COLO668 (cell line): ENCODE measurements at regions not wholly inside any gene's neighbourhood (a gene's known extent, or its start where the extent isn't known, plus 50 kb on each side); places are given as distances from the start of the nearest gene placed in this dataset.
"Not testable (repeated sequence)": the region's sequence is repeated elsewhere in the genome, so short reads cannot be mapped to it uniquely, and the experiment has no call there.

Experiments used
- DNase-seq: peaks from one replicate; lab custom pipeline; 2025; ENCODE audit not compliant: unreplicated experiment; lab: John Stamatoyannopoulos, UW

DNA sequence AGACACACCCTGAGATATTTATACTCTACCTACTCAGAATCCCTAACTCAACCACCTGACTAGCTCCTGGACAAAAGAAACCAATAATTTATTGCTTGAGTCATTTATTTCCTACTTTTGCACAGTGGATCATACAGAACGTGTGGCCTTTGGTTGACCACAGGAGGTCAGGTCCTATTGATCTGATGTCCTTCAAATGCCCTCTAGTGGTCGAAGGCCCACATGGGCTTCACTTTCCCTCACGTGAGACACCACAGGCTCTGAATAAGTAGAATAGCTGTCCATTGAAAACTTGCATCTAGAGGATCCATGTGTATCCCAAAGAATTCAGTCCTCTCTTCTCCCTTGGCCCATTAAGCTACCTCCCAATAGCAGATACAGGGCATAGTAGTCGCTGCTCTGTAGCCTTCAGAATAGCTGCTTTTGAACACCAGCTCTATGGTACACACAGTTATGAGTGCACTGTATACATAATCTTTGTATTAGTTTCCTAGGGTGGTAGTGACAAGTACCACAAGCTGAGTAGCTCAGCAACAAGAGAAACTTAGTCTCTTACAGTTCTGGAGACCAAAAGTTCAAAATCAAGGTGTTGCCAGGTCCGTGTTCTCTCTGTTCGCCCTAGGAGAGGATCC is 177.6 kb upstream of the SMARCA2 start:
- peak; percentile 61 for DNase-seq

- DNase-seq = no peak
Measured at GRCh38 chr9:1839909-1840308, 175.2 kb upstream of the SMARCA2 start.

DNA sequence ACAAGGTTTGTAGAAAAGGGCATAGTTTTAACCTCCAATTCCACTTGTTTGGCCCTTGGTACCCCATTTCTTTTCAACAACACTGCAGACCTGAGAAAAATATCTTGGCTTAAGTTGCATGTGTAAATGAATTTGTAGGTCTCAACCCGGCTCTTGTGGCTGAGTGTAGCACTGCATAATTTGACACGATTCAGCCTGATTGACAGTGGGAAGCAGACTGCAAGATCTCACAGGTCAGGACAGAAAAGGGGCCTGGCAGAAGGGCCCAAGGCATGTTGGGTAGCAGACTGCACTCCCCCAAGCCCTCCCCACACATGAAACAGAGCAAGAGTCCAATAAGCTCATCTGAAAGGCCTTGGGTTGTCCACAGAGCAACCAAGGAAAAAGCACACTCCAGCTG is 169.7 kb upstream of the SMARCA2 start:
- no peak for DNase-seq

GRCh38 chr9:1855726-1856125 is 159.4 kb upstream of the SMARCA2 start:
- DNase-seq = no peak

- no peak for DNase-seq
Measured at GRCh38 chr9:1857808-1858207, 157.3 kb upstream of the SMARCA2 start.

GRCh38 chr9:1869843-1870242 is 145.3 kb upstream of the SMARCA2 start:
- DNase-seq = peak; percentile 22

DNA sequence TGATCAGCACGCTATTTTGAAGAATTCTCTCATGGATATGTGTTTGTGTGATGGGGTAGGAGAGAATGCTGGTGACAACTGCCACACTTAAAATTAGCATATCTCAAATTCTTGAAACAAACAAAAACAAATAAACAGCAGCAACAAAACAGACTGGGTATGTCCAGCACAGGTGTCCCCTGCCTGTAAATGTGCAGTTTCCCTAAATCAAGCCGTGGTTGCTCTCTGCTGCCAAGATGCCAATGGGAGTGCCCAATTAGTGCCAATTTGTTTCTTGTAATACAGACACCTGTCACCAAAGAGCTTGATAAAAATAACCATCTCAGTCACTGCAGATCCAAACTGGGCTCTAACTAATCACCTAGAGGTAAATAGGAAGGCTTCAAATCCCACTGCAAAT is 144.2 kb upstream of the SMARCA2 start:
- no peak for DNase-seq

- peak; percentile 24 for DNase-seq
Measured at GRCh38 chr9:1871626-1872419, 143.3 kb upstream of the SMARCA2 start.

GRCh38 chr9:1875251-1875851 is 139.8 kb upstream of the SMARCA2 start:
- DNase-seq = no peak

DNA sequence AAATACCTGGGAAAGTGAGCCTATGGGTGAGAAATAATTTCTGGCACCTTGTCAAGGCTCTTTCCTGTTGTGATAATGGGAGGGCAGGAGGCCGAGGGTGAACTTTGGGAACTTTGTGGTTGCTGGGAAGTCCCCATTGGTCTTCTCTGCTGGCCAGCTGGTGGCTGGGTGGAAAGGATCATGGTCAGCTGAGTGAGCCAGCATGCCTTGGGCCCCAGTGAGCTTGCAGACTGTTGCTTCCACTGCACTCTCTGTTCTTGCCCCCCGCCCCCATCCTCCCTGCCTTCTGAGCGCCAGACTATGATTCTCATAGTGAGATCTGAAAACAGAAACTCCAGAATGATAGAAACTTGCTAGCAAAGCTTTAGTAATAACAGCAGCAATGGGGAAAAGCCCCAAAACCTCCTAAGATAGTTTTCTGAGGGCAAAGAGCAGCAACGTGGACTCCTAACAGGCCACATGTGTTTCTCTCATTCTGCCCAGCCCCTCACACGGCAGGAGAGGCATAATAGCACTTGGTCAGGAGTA is 139.2 kb upstream of the SMARCA2 start:
- no peak for DNase-seq

DNA sequence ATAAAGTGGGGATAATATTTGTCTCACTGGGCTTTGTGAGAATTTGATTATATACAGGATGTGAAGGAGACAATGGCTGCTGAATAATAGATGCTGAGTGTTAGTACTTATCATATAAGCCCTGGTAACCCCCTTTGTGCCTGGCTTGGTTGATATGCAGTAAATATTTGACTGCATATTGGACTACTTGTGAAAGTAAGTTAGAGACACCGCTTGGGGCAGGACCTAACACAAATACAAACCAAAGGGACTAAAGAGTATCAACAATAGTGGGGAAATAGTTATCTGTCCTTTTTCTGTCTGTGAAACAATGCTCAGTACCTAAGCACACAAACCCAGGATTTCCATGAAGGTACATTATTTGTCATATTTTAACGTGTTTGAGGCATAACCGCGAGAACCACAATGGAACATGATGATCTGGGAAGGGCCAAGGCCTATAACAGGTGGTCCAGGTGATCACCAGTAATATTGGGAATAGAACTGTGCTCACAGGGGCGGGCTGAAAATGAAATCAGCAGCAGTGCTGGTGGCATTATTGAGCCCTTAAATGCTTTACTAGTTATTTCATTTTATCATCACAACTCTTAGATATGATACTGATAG is 138.2 kb upstream of the SMARCA2 start:
- no peak for DNase-seq

GRCh38 chr9:1877951-1878350 is 137.2 kb upstream of the SMARCA2 start:
- DNase-seq = no peak

DNA sequence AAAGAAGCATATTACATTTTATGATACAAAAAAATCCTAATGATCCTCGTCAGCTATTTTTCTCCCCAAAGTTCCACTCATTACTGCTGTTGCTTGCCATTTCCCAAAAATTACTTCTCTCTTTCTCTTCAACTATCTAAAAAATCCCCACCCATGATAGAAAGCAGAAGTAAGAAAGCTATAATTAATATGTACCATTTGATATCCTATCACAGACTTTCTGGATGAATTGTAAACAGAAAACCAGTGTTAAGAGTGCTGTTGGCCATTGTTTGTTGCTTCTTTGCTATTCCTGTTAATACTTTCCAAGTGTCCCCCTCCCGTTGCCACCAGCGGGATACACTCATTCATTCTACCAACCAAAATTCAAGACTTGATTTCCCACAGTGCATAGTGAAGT is 136.3 kb upstream of the SMARCA2 start:
- no peak for DNase-seq

DNA sequence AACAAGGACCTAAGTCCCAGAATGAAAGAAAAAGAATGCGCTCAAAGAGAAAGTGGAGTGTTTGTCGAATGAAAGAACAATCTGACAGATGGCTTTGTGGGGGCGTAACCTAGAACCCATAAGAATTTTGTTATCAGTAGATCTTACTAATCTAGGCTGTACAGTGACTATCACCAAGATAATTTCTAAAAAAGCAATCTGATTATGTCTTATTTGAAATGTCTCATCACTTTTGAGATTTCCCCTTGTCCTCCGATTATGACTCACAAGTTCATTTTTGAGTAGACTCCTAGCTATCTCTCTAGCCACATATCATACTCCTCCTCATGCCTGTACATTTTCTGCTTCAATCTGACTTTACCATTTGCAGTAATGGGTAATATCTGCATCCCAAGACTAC is 135.6 kb upstream of the SMARCA2 start:
- no peak for DNase-seq

DNA sequence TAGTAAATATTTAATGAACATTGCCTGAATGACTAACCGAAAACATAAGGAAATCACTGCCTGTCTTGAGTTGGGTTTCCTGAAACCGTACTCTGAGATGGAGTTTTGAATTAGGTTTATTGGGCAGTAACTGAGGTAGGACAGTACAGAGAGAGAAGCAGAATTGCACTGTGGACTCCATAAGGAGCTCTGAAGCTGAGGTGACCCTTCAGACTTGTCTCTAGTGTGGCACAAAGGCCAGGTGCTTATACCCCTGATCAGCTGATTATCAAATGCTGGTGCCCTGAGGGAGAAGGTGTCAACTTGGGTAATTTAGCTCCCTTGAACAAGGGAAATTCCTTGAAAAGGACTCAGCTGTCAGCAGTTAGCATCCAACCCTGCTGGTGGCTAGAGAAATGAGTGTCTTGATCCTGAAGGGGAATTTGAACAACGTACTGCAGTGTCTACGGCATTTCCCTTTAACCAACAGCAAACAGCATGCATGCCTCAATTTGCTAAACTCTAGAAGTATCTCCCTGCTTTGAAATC is 135.0 kb upstream of the SMARCA2 start:
- DNase-seq = no peak

DNA sequence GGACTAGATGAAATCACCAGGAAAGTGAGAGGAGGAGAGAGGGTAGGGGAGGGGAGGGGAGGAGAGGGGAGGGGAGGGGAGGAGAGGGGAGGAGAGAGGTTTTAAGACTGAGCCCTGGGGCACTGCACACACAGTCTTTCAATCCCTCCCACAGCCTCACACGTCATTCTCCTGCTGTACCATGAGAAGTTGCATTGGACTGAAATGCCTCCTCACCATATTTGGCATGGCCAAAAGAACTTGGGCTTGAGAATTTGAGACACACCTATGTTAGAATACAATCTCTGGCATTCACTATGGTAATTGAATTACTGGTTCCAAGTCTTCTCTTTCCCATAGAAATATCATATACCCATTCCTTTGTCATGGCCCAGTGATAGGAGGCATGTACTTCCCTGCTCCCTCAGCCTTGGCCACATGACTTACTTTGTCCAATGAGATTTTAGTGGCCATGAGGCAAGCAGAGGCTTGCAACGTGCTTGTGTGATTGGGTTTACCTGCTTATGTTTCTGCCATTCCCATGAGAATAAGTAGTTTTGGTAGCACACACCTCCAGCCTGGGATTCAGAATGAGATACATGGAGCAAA is 133.3 kb upstream of the SMARCA2 start:
- no peak for DNase-seq

GRCh38 chr9:1882711-1883403 is 132.3 kb upstream of the SMARCA2 start:
- no peak for DNase-seq

GRCh38 chr9:1890201-1890600 is 124.9 kb upstream of the SMARCA2 start:
- DNase-seq = no peak

DNA sequence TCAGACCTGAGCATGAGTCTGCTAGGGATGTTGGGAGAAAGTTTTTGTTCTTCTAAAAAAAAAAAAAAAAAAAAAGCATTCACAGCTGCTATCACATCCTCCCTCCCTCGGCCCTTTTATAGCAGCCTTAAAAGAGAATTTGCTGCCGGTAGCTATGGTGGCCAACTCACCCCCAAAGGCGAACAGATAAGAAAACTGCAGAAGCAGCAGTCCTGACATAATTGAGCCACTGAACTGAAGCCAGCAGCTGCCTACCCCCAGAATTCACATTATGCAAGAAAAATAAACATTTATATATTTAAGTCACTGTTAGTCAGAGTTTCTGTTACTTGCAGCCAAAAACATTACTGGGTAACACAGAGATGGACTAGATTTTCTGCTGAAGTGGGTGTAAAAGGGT is 124.3 kb upstream of the SMARCA2 start:
- no peak for DNase-seq

GRCh38 chr9:1903080-1903704 is 112.0 kb upstream of the SMARCA2 start:
- DNase-seq = not testable (repeated sequence)
